ENCODE measurements at regions not wholly inside any gene's neighbourhood (a gene's known extent, or its start where the extent isn't known, plus 50 kb on each side); places are given as distances from the start of the nearest gene placed in this dataset.

DNA sequence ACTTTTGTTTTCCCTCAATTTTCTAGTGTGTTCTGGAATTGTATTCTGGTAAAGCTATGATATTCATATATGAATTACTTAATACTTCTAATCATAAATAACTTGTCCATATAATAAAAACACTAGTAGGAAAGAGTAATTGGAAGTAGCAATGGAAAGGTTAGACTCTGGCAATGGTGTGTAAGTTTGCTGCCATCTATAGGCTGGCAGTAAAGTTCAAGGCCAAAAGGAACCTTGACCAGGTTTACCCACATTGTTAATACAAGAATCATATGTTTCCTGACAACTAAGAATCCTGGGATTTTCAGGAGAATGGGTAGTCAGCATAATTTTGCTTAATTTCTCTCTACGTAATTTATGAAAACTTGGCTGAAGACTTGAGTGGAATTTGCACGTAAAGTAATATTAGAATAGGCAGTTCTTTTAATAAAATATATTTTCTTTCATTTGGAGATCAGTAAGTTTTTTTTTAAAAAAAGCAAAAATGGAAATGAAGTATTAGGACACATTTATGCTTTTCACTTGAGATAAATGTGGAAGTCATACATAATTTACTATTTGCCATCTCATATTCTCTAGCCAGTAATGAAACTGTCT, 926.7 kb downstream of the GALC start:
- no peaks in the 10 kb centered on the region for H3K36me3 ChIP-seq (ENCODE audit: control insufficient read depth in 2 of 2, insufficient read depth in 2 of 2, low read length in 1 of 2)
- no peak overlapping the region for H3K27ac ChIP-seq (ENCODE audit: low read depth in 1 of 2, low read length in 1 of 2)
- no peaks in the 10 kb centered on the region for H3K27me3 ChIP-seq (ENCODE audit: control insufficient read depth in 2 of 2, insufficient read depth in 1 of 2, low read length in 1 of 2)
- DNase-seq (ENCODE audit: low read depth in 6 of 9, low spot score in 9 of 9) = no peak
- whole genome bisulfite sequencing = 96% methylated on average over 2 of the region's 2 CpGs
- no peaks in the 10 kb centered on the region for H3K4me1 ChIP-seq (ENCODE audit: control insufficient read depth in 2 of 2, insufficient read depth in 2 of 2, low read length in 2 of 2)
- H3K4me3 ChIP-seq (ENCODE audit: low read length in 2 of 2) = no peak overlapping the region
- H3K9me3 ChIP-seq (ENCODE audit: control insufficient read depth in 2 of 2, insufficient read depth in 1 of 2, low read length in 1 of 2) = no peaks in the 10 kb centered on the region

DNA sequence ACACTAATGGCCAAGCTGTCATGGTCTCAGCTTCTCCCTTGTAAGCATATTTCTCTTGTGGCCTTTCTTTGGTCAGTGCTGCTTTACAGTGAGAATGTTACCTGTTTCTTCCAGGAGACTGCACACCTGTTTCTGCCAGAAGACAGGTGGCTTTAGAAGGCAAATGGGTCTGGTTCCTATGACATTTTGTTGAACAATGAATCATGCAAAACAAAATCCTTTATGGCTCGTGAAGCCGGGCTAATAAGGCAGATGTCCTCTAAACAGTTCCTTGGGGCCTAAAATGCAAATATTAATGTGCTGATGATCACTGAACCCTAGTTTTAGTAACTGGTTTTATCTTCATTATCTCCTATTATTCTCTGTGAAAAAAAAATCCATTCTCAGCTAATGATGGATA, 927.6 kb downstream of the GALC start:
- Histone ChIP-seq H3K9me3 (ENCODE audit: control insufficient read depth in 2 of 2, insufficient read depth in 1 of 2, low read length in 1 of 2) (no peaks in the 10 kb centered on the region), H3K36me3 (ENCODE audit: control insufficient read depth in 2 of 2, insufficient read depth in 2 of 2, low read length in 1 of 2) (no peaks in the 10 kb centered on the region), H3K27ac (ENCODE audit: low read depth in 1 of 2, low read length in 1 of 2) (no peak overlapping the region), H3K4me3 (ENCODE audit: low read length in 2 of 2) (no peak overlapping the region), H3K4me1 (ENCODE audit: control insufficient read depth in 2 of 2, insufficient read depth in 2 of 2, low read length in 2 of 2) (no peaks in the 10 kb centered on the region), H3K27me3 (ENCODE audit: control insufficient read depth in 2 of 2, insufficient read depth in 1 of 2, low read length in 1 of 2) (no peaks in the 10 kb centered on the region)
- 92% methylated on average over 2 of the region's 2 CpGs for WGBS
- DNase-seq (ENCODE audit: low read depth in 6 of 9, low spot score in 9 of 9) = no peak

DNA sequence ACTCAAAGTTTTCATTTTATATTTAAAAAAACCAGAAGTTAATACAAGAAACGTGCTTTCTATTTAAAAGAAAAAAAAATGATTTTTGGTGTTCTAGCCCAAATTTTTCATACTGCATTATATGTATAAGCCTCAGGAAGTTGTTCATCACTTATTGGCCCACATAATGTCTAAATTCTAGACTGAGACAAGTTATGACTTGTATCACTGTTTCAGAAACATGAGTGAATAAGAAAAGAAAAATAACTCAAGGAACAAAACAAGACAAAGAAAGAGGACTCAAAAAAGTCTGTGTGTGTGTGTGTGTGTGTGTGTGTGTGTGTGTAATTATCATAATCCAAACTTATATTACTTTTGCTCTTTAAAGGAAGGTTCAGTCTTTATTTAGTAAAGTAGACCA, 929.8 kb downstream of the GALC start:
- H3K9me3 ChIP-seq (ENCODE audit: control insufficient read depth in 2 of 2, insufficient read depth in 1 of 2, low read length in 1 of 2) = no peaks in the 10 kb centered on the region
- no peaks in the 10 kb centered on the region for H3K36me3 ChIP-seq (ENCODE audit: control insufficient read depth in 2 of 2, insufficient read depth in 2 of 2, low read length in 1 of 2)
- WGBS = 86% methylated on average over 1 of the region's 1 CpG
- H3K27me3 ChIP-seq (ENCODE audit: control insufficient read depth in 2 of 2, insufficient read depth in 1 of 2, low read length in 1 of 2) = no peaks in the 10 kb centered on the region
- DNase-seq (ENCODE audit: low read depth in 6 of 9, low spot score in 9 of 9) = no peak
- no peaks in the 10 kb centered on the region for H3K4me1 ChIP-seq (ENCODE audit: control insufficient read depth in 2 of 2, insufficient read depth in 2 of 2, low read length in 2 of 2)
- H3K4me3 ChIP-seq (ENCODE audit: low read length in 2 of 2) = no peak overlapping the region
- H3K27ac ChIP-seq (ENCODE audit: low read depth in 1 of 2, low read length in 1 of 2) = no peak overlapping the region

DNA sequence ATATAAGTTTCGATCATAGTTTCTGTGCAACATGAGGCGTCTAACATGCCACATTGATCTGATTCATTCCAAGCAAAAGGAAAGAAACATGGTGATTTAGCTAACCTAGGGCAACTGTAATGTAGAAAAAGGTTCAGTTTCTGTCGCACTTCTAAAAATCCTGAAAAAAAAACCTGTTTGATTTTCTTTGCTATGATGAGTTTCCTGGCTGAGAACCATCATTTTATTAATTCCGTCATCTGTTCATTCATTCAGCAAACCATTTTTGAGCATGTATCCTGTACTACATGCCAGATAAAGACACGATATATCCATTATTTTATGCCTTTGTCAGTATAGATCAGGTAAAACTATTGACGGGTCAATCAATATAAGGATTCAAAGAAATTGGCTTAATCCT, 932.6 kb downstream of the GALC start:
- H3K4me1 ChIP-seq (ENCODE audit: control insufficient read depth in 2 of 2, insufficient read depth in 2 of 2, low read length in 2 of 2) = no peaks in the 10 kb centered on the region
- 94% methylated on average over 6 of the region's 6 CpGs for WGBS
- no peak for DNase-seq (ENCODE audit: low read depth in 6 of 9, low spot score in 9 of 9)
- no peaks in the 10 kb centered on the region for H3K27me3 ChIP-seq (ENCODE audit: control insufficient read depth in 2 of 2, insufficient read depth in 1 of 2, low read length in 1 of 2)
- H3K27ac ChIP-seq (ENCODE audit: low read depth in 1 of 2, low read length in 1 of 2) = no peak overlapping the region
- H3K4me3 ChIP-seq (ENCODE audit: low read length in 2 of 2) = no peak overlapping the region
- H3K9me3 ChIP-seq (ENCODE audit: control insufficient read depth in 2 of 2, insufficient read depth in 1 of 2, low read length in 1 of 2) = no peaks in the 10 kb centered on the region
- no peaks in the 10 kb centered on the region for H3K36me3 ChIP-seq (ENCODE audit: control insufficient read depth in 2 of 2, insufficient read depth in 2 of 2, low read length in 1 of 2)

DNA sequence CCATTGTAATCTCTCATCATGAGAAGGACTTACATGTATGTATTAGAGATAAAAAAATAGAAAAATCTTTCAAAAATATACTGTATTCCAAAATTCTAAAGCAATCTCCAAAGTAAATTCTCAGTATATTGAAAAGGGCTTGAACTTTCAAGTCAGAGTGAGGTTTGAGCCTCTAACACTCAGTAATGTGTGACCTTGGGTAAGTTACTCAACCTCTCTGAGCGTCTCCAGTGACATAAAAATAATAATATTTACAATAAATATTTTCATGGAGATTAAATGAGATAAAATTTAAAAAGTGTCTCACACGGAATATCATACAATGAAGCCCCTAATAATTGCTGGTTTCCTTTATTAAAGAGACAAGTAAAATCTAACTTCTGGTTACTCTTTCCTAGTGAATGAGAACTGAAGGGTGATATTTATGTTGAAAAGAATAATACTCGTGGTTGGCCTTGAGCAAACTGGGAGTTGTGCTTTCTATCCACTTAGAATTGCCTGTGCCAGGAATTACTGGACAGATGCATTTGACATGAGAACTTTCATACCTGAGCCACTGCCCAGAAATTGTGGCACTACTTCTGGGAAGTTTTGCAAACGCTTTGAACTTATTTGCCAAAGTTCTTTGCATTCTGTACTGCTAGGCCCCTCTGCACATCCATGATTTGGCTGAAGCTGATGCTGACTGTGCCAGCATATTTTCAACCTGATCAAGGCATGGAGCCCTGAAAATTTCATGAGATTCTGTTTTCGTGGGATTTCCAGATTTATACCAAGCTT, 933.7 kb downstream of the GALC start:
- no peaks in the 10 kb centered on the region for H3K36me3 ChIP-seq (ENCODE audit: control insufficient read depth in 2 of 2, insufficient read depth in 2 of 2, low read length in 1 of 2)
- H3K4me3 ChIP-seq (ENCODE audit: low read length in 2 of 2) = no peak overlapping the region
- DNase-seq (ENCODE audit: low read depth in 6 of 9, low spot score in 9 of 9) = no peak
- H3K4me1 ChIP-seq (ENCODE audit: control insufficient read depth in 2 of 2, insufficient read depth in 2 of 2, low read length in 2 of 2) = no peaks in the 10 kb centered on the region
- H3K27ac ChIP-seq (ENCODE audit: low read depth in 1 of 2, low read length in 1 of 2) = no peak overlapping the region
- no peaks in the 10 kb centered on the region for H3K9me3 ChIP-seq (ENCODE audit: control insufficient read depth in 2 of 2, insufficient read depth in 1 of 2, low read length in 1 of 2)
- no peaks in the 10 kb centered on the region for H3K27me3 ChIP-seq (ENCODE audit: control insufficient read depth in 2 of 2, insufficient read depth in 1 of 2, low read length in 1 of 2)
- WGBS = 87% methylated on average over 5 of the region's 5 CpGs

DNA sequence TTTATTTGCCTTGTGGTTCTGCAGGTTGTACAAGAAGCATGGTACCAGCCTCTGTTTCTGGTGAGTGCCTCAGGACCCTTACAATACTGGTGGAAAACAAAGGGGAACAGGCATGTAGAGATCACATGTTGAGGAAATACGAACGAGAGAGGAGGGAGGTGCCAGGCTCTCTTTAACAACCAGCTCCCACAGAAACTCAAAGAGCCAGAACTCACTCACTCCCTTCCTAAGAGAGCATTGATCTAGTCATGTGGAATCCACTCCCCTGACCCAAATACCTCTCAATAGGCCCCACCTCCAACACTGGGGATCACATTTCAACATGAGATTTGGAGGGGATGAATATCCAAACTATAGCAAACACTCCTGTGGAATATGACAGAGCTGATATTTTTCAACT, 938.0 kb downstream of the GALC start:
- no peaks in the 10 kb centered on the region for H3K27me3 ChIP-seq (ENCODE audit: control insufficient read depth in 2 of 2, insufficient read depth in 1 of 2, low read length in 1 of 2)
- DNase-seq (ENCODE audit: low read depth in 6 of 9, low spot score in 9 of 9) = no peak
- no peak overlapping the region for H3K4me3 ChIP-seq (ENCODE audit: low read length in 2 of 2)
- no peaks in the 10 kb centered on the region for H3K36me3 ChIP-seq (ENCODE audit: control insufficient read depth in 2 of 2, insufficient read depth in 2 of 2, low read length in 1 of 2)
- no peaks in the 10 kb centered on the region for H3K4me1 ChIP-seq (ENCODE audit: control insufficient read depth in 2 of 2, insufficient read depth in 2 of 2, low read length in 2 of 2)
- H3K27ac ChIP-seq (ENCODE audit: low read depth in 1 of 2, low read length in 1 of 2) = no peak overlapping the region
- no peaks in the 10 kb centered on the region for H3K9me3 ChIP-seq (ENCODE audit: control insufficient read depth in 2 of 2, insufficient read depth in 1 of 2, low read length in 1 of 2)
- 81% methylated on average over 2 of the region's 2 CpGs for WGBS

DNA sequence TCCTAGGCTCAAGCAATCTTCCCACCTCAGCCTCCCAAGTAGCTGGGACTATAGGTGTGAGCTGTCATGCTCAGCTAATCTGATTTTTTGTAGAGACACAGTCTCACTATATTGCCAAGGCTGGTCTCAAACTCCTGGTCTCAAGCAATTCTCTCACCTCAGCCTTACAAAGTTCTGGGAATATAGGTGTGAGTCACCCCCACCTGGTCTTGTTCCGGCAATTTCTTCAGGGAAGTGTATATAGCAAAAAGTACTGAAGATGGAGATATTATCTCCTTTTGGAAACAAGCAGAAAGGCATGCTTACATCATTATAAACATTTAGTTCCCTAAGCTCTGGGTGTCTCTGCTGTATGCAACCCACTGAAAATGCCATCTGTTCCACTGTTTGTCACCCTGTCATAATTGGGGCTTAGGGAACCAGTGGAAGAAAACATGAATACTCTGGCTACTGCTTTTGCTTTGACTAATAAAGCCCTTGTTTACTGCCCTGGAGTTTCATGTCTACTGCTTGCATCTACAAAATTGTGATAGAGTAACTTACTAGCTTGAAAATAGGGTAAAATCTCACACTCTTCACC, 940.2 kb downstream of the GALC start:
- no peaks in the 10 kb centered on the region for H3K9me3 ChIP-seq (ENCODE audit: control insufficient read depth in 2 of 2, insufficient read depth in 1 of 2, low read length in 1 of 2)
- no peak for DNase-seq (ENCODE audit: low read depth in 6 of 9, low spot score in 9 of 9)
- no peak overlapping the region for H3K4me3 ChIP-seq (ENCODE audit: low read length in 2 of 2)
- H3K4me1 ChIP-seq (ENCODE audit: control insufficient read depth in 2 of 2, insufficient read depth in 2 of 2, low read length in 2 of 2) = no peaks in the 10 kb centered on the region
- 100% methylated on average over 1 of the region's 1 CpG for WGBS
- H3K36me3 ChIP-seq (ENCODE audit: control insufficient read depth in 2 of 2, insufficient read depth in 2 of 2, low read length in 1 of 2) = no peaks in the 10 kb centered on the region
- no peaks in the 10 kb centered on the region for H3K27me3 ChIP-seq (ENCODE audit: control insufficient read depth in 2 of 2, insufficient read depth in 1 of 2, low read length in 1 of 2)
- no peak overlapping the region for H3K27ac ChIP-seq (ENCODE audit: low read depth in 1 of 2, low read length in 1 of 2)

DNA sequence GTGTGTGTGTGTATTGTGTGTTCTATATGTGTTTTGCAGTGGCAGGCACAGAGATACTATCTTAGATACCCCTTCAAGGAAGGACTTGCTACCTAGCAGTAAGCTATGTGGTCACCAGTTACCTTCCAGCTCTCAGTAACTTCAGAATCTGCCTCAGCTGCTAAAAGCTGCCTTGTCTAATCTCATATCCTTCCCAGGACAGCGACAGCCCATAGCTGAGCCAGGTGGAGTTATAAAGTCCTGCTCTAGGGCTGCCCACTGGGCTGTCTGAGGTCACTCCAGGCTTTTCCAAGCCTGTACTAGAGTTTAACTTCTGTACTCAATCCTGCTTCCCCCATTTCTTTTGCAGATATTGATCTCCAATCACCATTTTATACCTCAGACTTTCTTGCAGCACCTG, 942.6 kb downstream of the GALC start:
- no peak for DNase-seq (ENCODE audit: low read depth in 6 of 9, low spot score in 9 of 9)
- H3K9me3 ChIP-seq (ENCODE audit: control insufficient read depth in 2 of 2, insufficient read depth in 1 of 2, low read length in 1 of 2) = no peaks in the 10 kb centered on the region
- 56% methylated on average over 1 of the region's 1 CpG for WGBS
- H3K27me3 ChIP-seq (ENCODE audit: control insufficient read depth in 2 of 2, insufficient read depth in 1 of 2, low read length in 1 of 2) = no peaks in the 10 kb centered on the region
- no peak overlapping the region for H3K27ac ChIP-seq (ENCODE audit: low read depth in 1 of 2, low read length in 1 of 2)
- H3K36me3 ChIP-seq (ENCODE audit: control insufficient read depth in 2 of 2, insufficient read depth in 2 of 2, low read length in 1 of 2) = no peaks in the 10 kb centered on the region
- no peaks in the 10 kb centered on the region for H3K4me1 ChIP-seq (ENCODE audit: control insufficient read depth in 2 of 2, insufficient read depth in 2 of 2, low read length in 2 of 2)
- H3K4me3 ChIP-seq (ENCODE audit: low read length in 2 of 2) = no peak overlapping the region

DNA sequence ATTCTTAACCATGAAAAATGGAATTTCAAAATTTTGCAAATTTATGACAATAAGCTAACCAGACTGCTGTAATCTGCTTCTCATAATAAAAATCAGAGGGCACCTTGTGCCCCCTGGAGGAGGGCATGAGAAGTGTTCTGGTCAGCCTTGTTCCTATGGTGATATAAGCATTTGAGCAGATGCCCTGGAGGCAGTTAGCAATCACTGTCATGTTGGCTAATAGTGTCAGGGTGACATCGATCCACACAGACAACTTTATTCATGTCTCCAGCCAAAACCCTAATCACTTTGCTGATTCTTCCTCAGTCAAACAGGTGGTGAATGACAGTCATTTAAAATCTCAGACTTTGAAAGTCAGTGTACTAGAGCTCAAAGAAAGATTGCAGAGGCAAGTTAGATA, 943.0 kb downstream of the GALC start:
- Histone ChIP-seq H3K4me3 (ENCODE audit: low read length in 2 of 2) (no peak overlapping the region), H3K4me1 (ENCODE audit: control insufficient read depth in 2 of 2, insufficient read depth in 2 of 2, low read length in 2 of 2) (no peaks in the 10 kb centered on the region), H3K9me3 (ENCODE audit: control insufficient read depth in 2 of 2, insufficient read depth in 1 of 2, low read length in 1 of 2) (no peaks in the 10 kb centered on the region), H3K27ac (ENCODE audit: low read depth in 1 of 2, low read length in 1 of 2) (no peak overlapping the region), H3K36me3 (ENCODE audit: control insufficient read depth in 2 of 2, insufficient read depth in 2 of 2, low read length in 1 of 2) (no peaks in the 10 kb centered on the region), H3K27me3 (ENCODE audit: control insufficient read depth in 2 of 2, insufficient read depth in 1 of 2, low read length in 1 of 2) (no peaks in the 10 kb centered on the region)
- WGBS = 59% methylated on average over 1 of the region's 1 CpG
- peak in 1 of 9 donors; percentile 2 for DNase-seq (ENCODE audit: low read depth in 6 of 9, low spot score in 9 of 9)

Data from thymus (tissue), 11 donors.